Daoy (cell line): ENCODE measurements at regions not wholly inside any gene's neighbourhood (a gene's known extent, or its start where the extent isn't known, plus 50 kb on each side); places are given as distances from the start of the nearest gene placed in this dataset.

Experiments used
- DNase-seq: peaks from one replicate; pipeline ENCODE4 v3.0.0-alpha.2; 2015; ENCODE audit warnings: low read depth

- no peak for DNase-seq
Observed at GRCh38 chr2:157685572-157685971, 56.9 kb upstream of the ACVR1C start.

- DNase-seq: peak; percentile 4
Observed at GRCh38 chr2:157684940-157685466, 56.3 kb upstream of the ACVR1C start.
